Fibroblast of lung (primary cell): ENCODE measurements at regions not wholly inside any gene's neighbourhood (a gene's known extent, or its start where the extent isn't known, plus 50 kb on each side); places are given as distances from the start of the nearest gene placed in this dataset.

Experiments used
- EZH2 ChIP-seq: IDR thresholded peaks from 2 replicates; pipeline ENCODE4 v1.5.1; 2012; ENCODE audit warnings: low read length, control low read depth, mild to moderate bottlenecking; ENCODE audit errors: missing control alignments
- TF ChIP-seq, protein P1 (sequence below), 2 donors: IDR thresholded peaks in 1 of 2; conservative IDR thresholded peaks in 1 of 2; 1 replicate in 1 of 2; 2 replicates in 1 of 2; pipeline ENCODE4 v1.5.1; 2011 to 2012; ENCODE audit warnings: low read length in 2 of 2, control low read depth in 1 of 2, inconsistent platforms in 1 of 2, low read depth in 1 of 2, mild to moderate bottlenecking in 1 of 2

GRCh38 chr6:122109075-122109474 lies 290.4 kb upstream of the HSF2 start:
- TF ChIP-seq, protein P1, sequence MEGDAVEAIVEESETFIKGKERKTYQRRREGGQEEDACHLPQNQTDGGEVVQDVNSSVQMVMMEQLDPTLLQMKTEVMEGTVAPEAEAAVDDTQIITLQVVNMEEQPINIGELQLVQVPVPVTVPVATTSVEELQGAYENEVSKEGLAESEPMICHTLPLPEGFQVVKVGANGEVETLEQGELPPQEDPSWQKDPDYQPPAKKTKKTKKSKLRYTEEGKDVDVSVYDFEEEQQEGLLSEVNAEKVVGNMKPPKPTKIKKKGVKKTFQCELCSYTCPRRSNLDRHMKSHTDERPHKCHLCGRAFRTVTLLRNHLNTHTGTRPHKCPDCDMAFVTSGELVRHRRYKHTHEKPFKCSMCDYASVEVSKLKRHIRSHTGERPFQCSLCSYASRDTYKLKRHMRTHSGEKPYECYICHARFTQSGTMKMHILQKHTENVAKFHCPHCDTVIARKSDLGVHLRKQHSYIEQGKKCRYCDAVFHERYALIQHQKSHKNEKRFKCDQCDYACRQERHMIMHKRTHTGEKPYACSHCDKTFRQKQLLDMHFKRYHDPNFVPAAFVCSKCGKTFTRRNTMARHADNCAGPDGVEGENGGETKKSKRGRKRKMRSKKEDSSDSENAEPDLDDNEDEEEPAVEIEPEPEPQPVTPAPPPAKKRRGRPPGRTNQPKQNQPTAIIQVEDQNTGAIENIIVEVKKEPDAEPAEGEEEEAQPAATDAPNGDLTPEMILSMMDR (conservative IDR thresholded peaks at IDR 0.05 in 1 of 2, IDR thresholded peaks at IDR 0.05 in 1 of 2; ENCODE audit: low read depth in 1 of 2, low read length in 2 of 2): no peak
- no peak for TF ChIP-seq EZH2
